Stimulated activated CD4-positive, alpha-beta T cell treated with anti-CD3 and anti-CD28 coated beads, TNF-alpha, amount 100 ng/mL, for 1 hour (primary cell): ENCODE measurements at regions not wholly inside any gene's neighbourhood (a gene's known extent, or its start where the extent isn't known, plus 50 kb on each side); places are given as distances from the start of the nearest gene placed in this dataset.
"Not testable (repeated sequence)": the region's sequence is repeated elsewhere in the genome, so short reads cannot be mapped to it uniquely, and the experiment has no call there.

ENCODE experiments used
- DNase-seq, 3 donors: peaks; one replicate each; pipeline ENCODE4 v3.0.0-alpha.2; 2020; ENCODE audit warnings: low read depth in 3 of 3, low spot score in 1 of 3

GRCh38 chr14:29982171-29982570 is 54.5 kb upstream of the PRKD1 start:
- DNase-seq, result no peak

- DNase-seq, result no peak
These were observed 55.3 kb upstream of the PRKD1 start for GRCh38 chr14:29982993-29983392.

GRCh38 chr14:29990344-29990857 is 62.8 kb upstream of the PRKD1 start:
- DNase-seq, result not testable (repeated sequence)

GRCh38 chr14:29990993-29991392 is 63.3 kb upstream of the PRKD1 start:
- no peak for DNase-seq

- no peak for DNase-seq
These were observed 65.5 kb upstream of the PRKD1 start for GRCh38 chr14:29993143-29993542.

- DNase-seq, result no peak
These were observed 71.4 kb upstream of the PRKD1 start for GRCh38 chr14:29999013-29999539.

- no peak for DNase-seq
These were observed 75.2 kb upstream of the PRKD1 start for GRCh38 chr14:30002859-30003258.

- no peak for DNase-seq
These were observed 77.6 kb upstream of the PRKD1 start for GRCh38 chr14:30005114-30005808.

- no peak for DNase-seq
These were observed 79.0 kb upstream of the PRKD1 start for GRCh38 chr14:30006695-30007094.

GRCh38 chr14:30015489-30015888 is 87.8 kb upstream of the PRKD1 start:
- DNase-seq, result no peak

GRCh38 chr14:30016002-30016401 is 88.4 kb upstream of the PRKD1 start:
- no peak for DNase-seq

- no peak for DNase-seq
These were observed 89.8 kb upstream of the PRKD1 start for GRCh38 chr14:30017370-30017993.

- DNase-seq, result no peak
These were observed 92.6 kb upstream of the PRKD1 start for GRCh38 chr14:30020271-30020670.

GRCh38 chr14:30020687-30021086 is 93.0 kb upstream of the PRKD1 start:
- DNase-seq, result no peak

GRCh38 chr14:30023350-30023749 is 95.7 kb upstream of the PRKD1 start:
- not testable (repeated sequence) for DNase-seq

- no peak for DNase-seq
These were observed 106.5 kb upstream of the PRKD1 start for GRCh38 chr14:30034152-30034551.

GRCh38 chr14:30035361-30035760 is 107.7 kb upstream of the PRKD1 start:
- DNase-seq, result no peak

- DNase-seq, result no peak
These were observed 118.1 kb upstream of the PRKD1 start for GRCh38 chr14:30045720-30046119.

- no peak for DNase-seq
These were observed 125.5 kb upstream of the PRKD1 start for GRCh38 chr14:30053103-30053502.

GRCh38 chr14:30054201-30054600 is 126.6 kb upstream of the PRKD1 start:
- DNase-seq, result no peak

- DNase-seq, result no peak
These were observed 130.8 kb upstream of the PRKD1 start for GRCh38 chr14:30058401-30058800.

- no peak for DNase-seq
These were observed 136.1 kb upstream of the PRKD1 start for GRCh38 chr14:30063746-30064145.

- no peak for DNase-seq
These were observed 136.8 kb upstream of the PRKD1 start for GRCh38 chr14:30064454-30064853.
